ENCODE measurements at regions not wholly inside any gene's neighbourhood (a gene's known extent, or its start where the extent isn't known, plus 50 kb on each side); places are given as distances from the start of the nearest gene placed in this dataset.
A peak's percentile ranks its signal among the peaks of the same experiment; 100 is the strongest.

DNA sequence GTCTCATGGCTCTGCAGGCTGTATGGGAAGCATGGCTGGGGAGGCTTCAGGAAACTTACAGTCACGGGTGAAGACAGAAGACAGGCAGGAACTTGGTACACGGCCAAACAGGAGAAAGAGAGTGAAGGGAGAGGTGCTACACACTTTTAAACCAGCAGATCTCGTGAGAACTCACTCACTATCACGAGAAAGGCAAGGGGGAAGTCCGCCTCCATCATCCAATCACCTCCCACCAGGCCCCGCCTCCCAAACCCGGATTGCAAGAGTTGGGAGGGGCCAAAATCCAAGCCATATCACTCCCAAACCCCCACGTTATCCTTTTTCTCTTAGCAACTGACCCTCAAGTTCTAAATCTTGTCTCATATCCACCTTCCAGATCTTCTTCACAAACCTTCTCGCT is 1710.5 kb upstream of the TENM3 start:
- no peaks in the 10 kb centered on the region for H3K4me1 Mint-ChIP-seq
- no peak overlapping the region for H3K27ac Mint-ChIP-seq
- peaks cover 1 to 11% (median 4%) of the 10 kb centered on the region in 3 donors for H3K9me3 Mint-ChIP-seq
- no peaks in the 10 kb centered on the region for H3K36me3 Mint-ChIP-seq
- H3K27me3 Mint-ChIP-seq, result no peaks in the 10 kb centered on the region
- H3K4me3 Mint-ChIP-seq, result no peak overlapping the region

DNA sequence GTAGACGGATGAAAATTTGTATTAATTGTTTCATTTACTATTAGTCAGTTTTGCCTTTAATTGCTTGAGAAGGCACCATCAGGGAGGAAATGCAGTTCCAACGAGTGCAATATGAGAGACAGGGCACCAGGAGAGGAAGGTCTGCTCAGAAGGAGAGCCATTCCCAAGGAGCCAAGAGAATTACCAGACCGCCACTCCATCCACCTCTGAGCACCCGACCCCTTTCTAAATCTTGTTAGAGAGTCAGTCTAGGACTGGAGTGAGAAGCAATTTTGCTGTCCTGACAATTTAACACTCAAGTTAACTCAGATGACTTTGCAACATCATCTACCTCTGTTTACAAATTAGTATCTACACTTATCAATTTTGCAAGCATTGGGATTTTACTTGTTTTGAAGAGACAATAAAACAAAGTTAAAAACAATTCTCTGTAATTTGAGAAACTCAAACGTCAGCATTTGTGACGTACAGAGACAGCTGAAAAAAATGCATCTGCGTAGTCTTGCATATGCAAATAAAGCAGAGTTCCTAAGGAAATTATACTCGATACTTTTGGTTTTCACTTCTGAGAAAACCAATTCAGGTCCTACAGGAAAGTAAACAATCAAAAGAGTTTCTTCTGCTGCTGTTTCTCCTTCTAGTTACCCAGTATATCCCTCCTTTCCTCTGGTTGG is 1704.7 kb upstream of the TENM3 start:
- no peaks in the 10 kb centered on the region for H3K27me3 Mint-ChIP-seq
- H3K36me3 Mint-ChIP-seq, result no peaks in the 10 kb centered on the region
- H3K4me3 Mint-ChIP-seq, result no peak overlapping the region
- H3K4me1 Mint-ChIP-seq, result no peaks in the 10 kb centered on the region
- no peak overlapping the region for H3K27ac Mint-ChIP-seq
- peaks cover 0 to 5% (median 0%) of the 10 kb centered on the region in 3 donors for H3K9me3 Mint-ChIP-seq

DNA sequence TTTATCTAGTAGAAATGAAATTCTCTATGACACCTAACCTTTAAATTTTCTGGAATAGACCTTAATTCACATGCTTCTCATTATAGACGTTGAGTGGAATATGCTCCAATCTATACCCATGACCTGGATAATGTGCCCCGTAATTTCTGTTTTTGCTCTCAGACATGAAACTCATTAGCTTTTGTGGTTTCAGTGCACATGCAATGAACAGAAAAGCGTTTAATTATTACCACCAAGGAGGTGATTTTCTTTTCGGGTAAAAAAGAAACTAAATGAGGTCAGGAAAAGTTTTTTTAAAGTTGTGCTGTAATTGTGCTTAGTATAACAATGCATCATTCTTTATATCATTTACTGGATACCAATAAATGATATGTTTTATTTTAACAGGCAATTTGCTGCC is 1703.9 kb upstream of the TENM3 start:
- no peaks in the 10 kb centered on the region for H3K36me3 Mint-ChIP-seq
- no peaks in the 10 kb centered on the region for H3K27me3 Mint-ChIP-seq
- H3K4me3 Mint-ChIP-seq, result no peak overlapping the region

DNA sequence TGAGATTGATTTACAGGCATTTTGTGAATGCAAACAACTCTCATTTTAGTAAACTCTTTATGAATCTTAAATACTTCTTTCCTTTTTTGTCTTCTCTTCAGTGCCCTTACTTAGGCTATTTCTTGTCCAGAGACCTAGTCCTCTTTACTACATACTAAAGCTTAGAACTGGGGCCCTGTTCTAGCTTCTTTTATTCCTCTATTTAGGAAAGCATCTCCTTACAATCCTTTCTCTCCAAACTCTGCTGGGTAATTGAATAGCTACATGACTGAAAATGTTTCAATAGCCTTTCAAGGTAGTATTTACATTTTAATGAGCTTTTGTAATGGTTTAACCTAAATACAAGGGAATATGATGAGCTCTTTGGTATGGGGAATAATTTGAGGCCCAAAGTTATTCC is 1701.5 kb upstream of the TENM3 start:
- Mint-ChIP-seq H3K36me3 (no peaks in the 10 kb centered on the region), H3K9me3 (peaks cover 0 to 9% (median 0%) of the 10 kb centered on the region in 3 donors), H3K27ac (no peak overlapping the region), H3K4me3 (no peak overlapping the region), H3K4me1 (no peaks in the 10 kb centered on the region), H3K27me3 (no peaks in the 10 kb centered on the region)

More for the DNA sequence above, 1703.9 kb upstream of the TENM3 start:
- H3K27ac Mint-ChIP-seq, result no peak overlapping the region
- peaks cover 0 to 5% (median 0%) of the 10 kb centered on the region in 3 donors for H3K9me3 Mint-ChIP-seq
- H3K4me1 Mint-ChIP-seq, result no peaks in the 10 kb centered on the region

DNA sequence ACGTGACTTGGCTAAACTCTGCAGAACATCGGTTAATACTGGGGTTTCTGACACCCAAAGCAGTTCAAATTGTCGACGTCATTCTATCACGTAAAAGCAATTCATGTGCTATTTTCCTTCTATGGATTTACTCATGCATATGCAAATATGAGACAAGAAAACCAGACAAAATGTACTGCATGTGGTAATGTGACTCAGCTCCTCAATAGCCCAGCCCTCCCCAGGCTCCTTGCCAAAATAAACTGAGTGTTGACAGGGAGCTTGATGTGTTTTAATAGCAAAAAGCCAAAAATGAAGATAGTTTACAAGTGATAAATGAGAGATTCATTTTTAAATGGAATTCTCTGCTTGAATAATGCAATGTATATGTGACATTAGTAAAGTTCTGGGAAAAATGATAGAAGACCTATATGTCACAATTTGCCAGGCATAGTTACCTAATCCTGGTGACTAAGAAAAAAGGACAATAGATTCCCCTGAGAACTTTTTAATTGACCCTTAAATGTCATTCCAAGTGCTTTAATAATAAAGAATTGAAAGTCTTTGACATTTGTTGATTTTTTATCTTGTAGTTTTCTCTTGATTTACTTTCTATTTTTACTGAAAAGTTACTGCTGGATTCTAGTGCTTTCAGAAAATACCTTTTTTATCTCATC is 1700.6 kb upstream of the TENM3 start:
- H3K4me3 Mint-ChIP-seq, result no peak overlapping the region
- H3K27ac Mint-ChIP-seq, result no peak overlapping the region
- no peaks in the 10 kb centered on the region for H3K36me3 Mint-ChIP-seq
- H3K4me1 Mint-ChIP-seq, result no peaks in the 10 kb centered on the region
- no peaks in the 10 kb centered on the region for H3K27me3 Mint-ChIP-seq
- H3K9me3 Mint-ChIP-seq, result peaks cover 0 to 7% (median 0%) of the 10 kb centered on the region in 3 donors

DNA sequence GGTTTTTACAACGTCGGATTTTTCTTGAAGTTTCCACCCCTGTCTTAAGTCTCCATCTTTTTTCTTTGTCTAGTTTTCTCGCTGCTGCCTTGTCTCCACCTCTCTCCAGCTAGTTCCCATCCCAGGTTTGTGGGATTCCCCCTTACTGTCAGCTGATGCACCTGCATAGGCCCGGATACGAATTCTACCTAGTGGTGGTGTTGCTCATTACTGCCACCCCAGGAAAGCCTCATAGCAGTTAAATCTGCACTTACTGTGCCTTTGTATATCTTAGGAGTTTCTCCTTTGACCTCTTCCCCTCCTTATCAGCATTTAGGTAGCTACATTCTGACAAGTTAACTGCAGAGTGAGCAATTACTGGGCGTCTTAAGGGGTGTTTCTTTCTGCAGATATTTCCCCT is 1693.1 kb upstream of the TENM3 start:
- H3K4me3 Mint-ChIP-seq, result no peak overlapping the region
- no peaks in the 10 kb centered on the region for H3K4me1 Mint-ChIP-seq
- no peak overlapping the region for H3K27ac Mint-ChIP-seq
- peaks cover 0 to 10% (median 4%) of the 10 kb centered on the region in 3 donors for H3K9me3 Mint-ChIP-seq
- H3K36me3 Mint-ChIP-seq, result no peaks in the 10 kb centered on the region
- H3K27me3 Mint-ChIP-seq, result no peaks in the 10 kb centered on the region

DNA sequence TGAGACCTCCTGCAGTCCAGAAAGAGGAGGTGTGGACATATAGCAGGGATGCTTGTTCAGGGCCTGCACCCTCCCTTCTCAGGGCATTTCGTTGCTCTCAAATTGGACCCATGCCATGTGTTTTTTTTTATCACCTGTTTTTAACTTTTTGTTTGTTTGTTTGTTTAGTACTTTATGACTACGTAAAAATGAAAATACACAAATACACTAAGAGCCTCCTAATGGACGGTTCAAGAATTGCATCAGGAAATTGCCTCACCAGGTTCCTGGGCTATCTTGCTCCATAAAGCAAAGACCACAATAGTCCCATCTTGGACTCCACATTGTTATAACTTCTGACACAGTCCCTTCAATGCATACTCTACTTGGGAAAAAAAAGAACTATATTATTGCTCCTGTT is 1685.9 kb upstream of the TENM3 start:
- Mint-ChIP-seq H3K4me3 (no peak overlapping the region), H3K27me3 (no peaks in the 10 kb centered on the region), H3K9me3 (peaks cover 0 to 11% (median 4%) of the 10 kb centered on the region in 3 donors), H3K4me1 (no peaks in the 10 kb centered on the region), H3K27ac (no peak overlapping the region), H3K36me3 (no peaks in the 10 kb centered on the region)

DNA sequence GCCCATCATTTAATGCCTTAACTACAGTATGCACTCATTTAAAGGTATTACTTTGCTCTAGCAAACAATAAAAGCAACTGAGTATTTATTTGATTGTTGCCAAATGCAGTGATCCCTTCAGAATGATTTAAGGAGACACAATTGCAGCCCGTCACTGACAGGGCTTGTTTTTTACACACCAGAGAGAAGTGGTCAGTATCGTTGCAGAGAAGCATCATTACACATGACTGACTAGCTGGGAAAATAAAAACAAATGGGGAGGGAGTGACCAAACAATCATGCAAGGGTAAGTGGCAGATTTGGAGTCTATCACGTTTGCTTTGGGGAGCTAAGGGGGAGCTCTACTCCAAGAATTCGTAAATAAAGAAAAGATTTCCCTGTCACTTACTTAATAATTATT is 1685.3 kb upstream of the TENM3 start:
- Mint-ChIP-seq H3K36me3 (no peaks in the 10 kb centered on the region), H3K27me3 (no peaks in the 10 kb centered on the region), H3K9me3 (peaks cover 0 to 11% (median 4%) of the 10 kb centered on the region in 3 donors), H3K4me3 (no peak overlapping the region), H3K27ac (no peak overlapping the region), H3K4me1 (no peaks in the 10 kb centered on the region)

DNA sequence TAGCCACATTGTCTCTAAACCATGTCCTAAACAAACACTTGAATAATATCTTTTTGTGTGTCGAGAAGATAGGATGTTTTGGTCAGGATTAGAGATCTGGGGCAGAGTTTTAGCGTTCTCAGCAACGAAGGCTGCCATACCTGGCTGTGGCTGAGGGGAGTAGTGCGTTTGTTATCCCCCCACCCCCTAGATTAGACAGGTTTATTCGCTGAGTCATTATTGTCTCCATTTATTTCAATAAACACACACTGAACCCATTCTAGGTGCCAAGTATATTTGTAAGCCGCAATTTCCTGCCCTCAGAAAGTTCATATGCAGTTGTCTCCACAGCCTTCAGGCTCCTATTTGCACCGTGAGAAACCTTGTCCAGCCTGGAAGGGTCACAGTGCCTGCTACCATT is 1684.8 kb upstream of the TENM3 start:
- no peaks in the 10 kb centered on the region for H3K27me3 Mint-ChIP-seq
- H3K4me1 Mint-ChIP-seq, result no peaks in the 10 kb centered on the region
- no peak overlapping the region for H3K4me3 Mint-ChIP-seq
- peaks cover 0 to 11% (median 4%) of the 10 kb centered on the region in 3 donors for H3K9me3 Mint-ChIP-seq
- no peak overlapping the region for H3K27ac Mint-ChIP-seq
- H3K36me3 Mint-ChIP-seq, result no peaks in the 10 kb centered on the region

DNA sequence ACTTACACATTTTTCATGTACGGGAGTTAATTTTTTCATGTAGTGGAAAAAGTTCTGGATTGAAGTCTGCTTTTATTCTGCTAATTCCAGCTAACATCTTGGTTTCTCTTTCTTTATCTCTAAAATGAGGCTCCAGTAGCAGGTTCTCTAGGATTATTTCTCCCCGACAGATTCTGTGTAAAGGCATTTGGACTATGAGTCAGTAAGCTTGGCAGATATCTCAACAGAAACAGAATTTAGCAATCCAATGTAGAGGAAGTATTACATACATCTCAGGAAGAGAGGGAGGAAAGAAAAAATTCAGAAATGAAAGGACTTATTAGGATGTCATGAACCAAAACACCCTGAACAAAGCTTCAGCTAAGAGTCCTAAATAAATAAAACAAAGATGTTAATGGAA is 1682.3 kb upstream of the TENM3 start:
- H3K9me3 Mint-ChIP-seq, result peaks cover 2 to 7% (median 3%) of the 10 kb centered on the region in 3 donors
- H3K4me1 Mint-ChIP-seq, result no peaks in the 10 kb centered on the region
- H3K4me3 Mint-ChIP-seq, result no peak overlapping the region
- no peak overlapping the region for H3K27ac Mint-ChIP-seq
- no peaks in the 10 kb centered on the region for H3K36me3 Mint-ChIP-seq
- no peaks in the 10 kb centered on the region for H3K27me3 Mint-ChIP-seq

DNA sequence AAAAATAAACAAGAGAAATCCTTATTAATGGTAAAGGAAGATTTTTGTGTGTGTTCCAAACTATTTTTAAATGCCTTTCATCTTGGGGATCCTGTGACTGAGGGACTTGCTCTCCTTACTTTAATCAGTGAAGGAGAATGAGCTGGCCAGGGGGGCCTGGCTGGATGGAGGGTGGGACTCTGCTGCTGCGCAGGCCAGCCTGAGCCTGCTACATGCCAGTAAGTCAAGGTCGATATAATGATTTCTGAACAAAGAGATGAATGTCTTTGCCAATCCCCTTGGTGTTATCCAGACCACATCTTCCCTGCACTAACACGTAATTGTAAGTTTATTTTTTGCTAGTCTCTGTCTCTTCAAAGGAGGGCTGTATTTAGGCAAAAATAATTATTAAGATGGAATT is 1679.2 kb upstream of the TENM3 start:
- H3K27me3 Mint-ChIP-seq, result no peaks in the 10 kb centered on the region
- H3K36me3 Mint-ChIP-seq, result peaks cover 3% of the 10 kb centered on the region
- no peak overlapping the region for H3K4me3 Mint-ChIP-seq
- no peak overlapping the region for H3K27ac Mint-ChIP-seq
- no peaks in the 10 kb centered on the region for H3K4me1 Mint-ChIP-seq
- H3K9me3 Mint-ChIP-seq, result peaks cover 0 to 2% (median 0%) of the 10 kb centered on the region in 3 donors

DNA sequence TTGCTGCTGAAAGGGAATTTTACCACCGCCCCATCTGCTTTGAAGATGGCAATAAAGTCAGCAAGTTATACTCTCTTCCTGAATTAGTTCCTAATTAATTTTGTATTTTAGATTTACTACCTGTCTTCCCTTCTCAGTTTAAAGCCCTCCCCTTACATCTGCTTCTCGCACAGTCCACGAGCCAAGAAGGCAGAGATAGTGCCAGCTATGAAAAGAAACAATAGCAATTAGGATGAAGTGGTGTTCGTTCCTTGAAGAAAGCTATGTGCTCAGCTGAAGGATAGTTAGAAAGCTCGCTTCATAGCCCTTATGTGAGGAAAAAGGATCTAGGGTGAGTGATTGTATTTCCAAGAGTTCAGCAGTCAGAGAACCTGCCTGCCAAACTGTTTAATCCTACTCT is 1678.8 kb upstream of the TENM3 start:
- peaks cover 0 to 2% (median 0%) of the 10 kb centered on the region in 3 donors for H3K9me3 Mint-ChIP-seq
- H3K36me3 Mint-ChIP-seq, result peaks cover 3% of the 10 kb centered on the region
- no peaks in the 10 kb centered on the region for H3K4me1 Mint-ChIP-seq

DNA sequence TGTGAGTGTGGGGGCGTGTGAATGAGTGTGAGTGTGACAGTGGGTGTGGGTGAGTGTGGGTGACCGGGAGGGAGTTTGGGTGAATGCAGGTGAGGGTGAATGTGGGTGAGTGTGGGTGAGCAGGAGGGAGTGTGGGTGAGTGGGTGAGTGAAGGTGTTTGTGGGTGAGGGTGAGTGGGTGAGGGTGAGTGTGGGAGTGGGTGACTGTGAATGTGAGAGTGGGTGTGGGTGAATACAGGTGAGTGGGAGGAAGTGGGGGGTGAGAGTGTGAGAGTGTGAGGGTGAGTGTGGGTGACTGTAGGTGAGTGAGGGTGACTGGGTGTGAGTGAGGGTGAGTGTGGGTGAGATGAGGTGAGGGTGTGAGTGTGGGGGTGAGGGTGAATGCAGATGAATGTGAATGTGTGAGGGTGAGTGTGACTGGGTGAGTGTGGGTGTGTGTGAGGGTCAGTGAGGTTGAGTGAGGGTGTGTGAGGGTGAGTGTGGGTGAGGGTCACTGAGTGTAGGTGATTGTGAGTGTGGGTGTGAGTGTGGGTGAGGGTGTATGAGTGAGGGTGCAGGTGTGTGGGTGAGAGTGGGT is 1677.3 kb upstream of the TENM3 start:
- H3K27me3 Mint-ChIP-seq, result no peaks in the 10 kb centered on the region
- H3K9me3 Mint-ChIP-seq, result peaks cover 3 to 4% (median 3%) of the 10 kb centered on the region in 3 donors
- H3K4me1 Mint-ChIP-seq, result no peaks in the 10 kb centered on the region
- H3K36me3 Mint-ChIP-seq, result peaks cover 3% of the 10 kb centered on the region
- no peak overlapping the region for H3K4me3 Mint-ChIP-seq
- H3K27ac Mint-ChIP-seq, result no peak overlapping the region

More for the DNA sequence above, 1678.8 kb upstream of the TENM3 start:
- Mint-ChIP-seq H3K27me3 (no peaks in the 10 kb centered on the region), H3K27ac (no peak overlapping the region), H3K4me3 (no peak overlapping the region)

DNA sequence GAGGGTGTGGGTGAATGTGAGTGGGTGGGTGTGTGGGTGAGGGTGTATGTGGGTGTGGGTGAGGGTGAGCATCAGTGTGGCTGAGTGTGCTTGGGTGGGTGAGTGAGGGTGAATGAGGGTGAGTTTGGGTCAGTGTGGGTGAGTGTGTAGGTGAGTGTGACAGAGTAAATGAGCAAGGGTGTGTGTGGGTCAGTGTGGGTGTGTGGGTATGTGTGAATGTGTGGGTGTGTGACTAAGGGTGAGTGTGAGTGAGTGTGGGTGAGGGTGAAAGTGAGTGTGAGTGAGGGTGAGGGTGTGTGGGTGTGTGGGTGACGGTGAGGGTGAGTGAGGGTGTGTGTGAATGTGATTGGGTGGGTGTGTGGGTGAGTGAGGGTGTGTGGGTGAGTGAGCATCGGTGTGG is 1676.7 kb upstream of the TENM3 start:
- H3K27me3 Mint-ChIP-seq, result no peaks in the 10 kb centered on the region
- H3K27ac Mint-ChIP-seq, result no peak overlapping the region
- peaks cover 3% of the 10 kb centered on the region for H3K36me3 Mint-ChIP-seq
- peaks cover 4 to 5% (median 4%) of the 10 kb centered on the region in 3 donors for H3K9me3 Mint-ChIP-seq
- H3K4me3 Mint-ChIP-seq, result no peak overlapping the region
- no peaks in the 10 kb centered on the region for H3K4me1 Mint-ChIP-seq

DNA sequence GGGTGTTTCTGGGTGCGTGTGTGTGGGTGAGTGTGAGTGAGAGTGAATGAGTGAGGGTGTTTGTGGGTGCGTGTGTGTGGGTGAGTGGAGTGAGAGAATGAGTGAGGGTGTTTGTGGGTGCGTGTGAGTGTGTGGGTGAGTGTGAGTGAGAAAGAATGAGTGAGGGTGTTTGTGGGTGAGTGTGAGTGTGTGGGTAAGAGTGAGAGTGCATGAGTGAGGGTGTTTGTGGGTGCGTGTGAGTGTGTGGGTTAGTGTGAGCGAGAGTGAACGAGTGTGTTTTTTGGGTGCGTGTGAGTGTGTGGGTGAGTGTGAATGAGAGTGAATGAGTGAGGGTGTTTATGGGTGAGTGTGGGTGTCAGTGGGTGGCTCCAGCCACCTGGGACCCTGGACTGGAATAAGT is 1676.1 kb upstream of the TENM3 start:
- Mint-ChIP-seq H3K27me3 (no peaks in the 10 kb centered on the region), H3K9me3 (peaks cover 4 to 5% (median 4%) of the 10 kb centered on the region in 3 donors), H3K36me3 (peaks cover 3% of the 10 kb centered on the region), H3K4me1 (no peaks in the 10 kb centered on the region), H3K27ac (no peak overlapping the region), H3K4me3 (peak overlapping the region in 1 of 4 donors; percentile 48)

Measured in IgD-negative memory B cell (primary cell).